ENCODE measurements at regions not wholly inside any gene's neighbourhood (a gene's known extent, or its start where the extent isn't known, plus 50 kb on each side); places are given as distances from the start of the nearest gene placed in this dataset.

- TF ChIP-seq CTCF (IDR thresholded peaks at IDR 0.05) (no peak), POLR2A (IDR thresholded peaks at IDR 0.05) (no peak)
Measured at GRCh38 chr1:73511038-73511437, 686.9 kb downstream of the LRRIQ3 start.

Measured in uterus (tissue), 2 donors.